PC-9 (cell line): ENCODE measurements at regions not wholly inside any gene's neighbourhood (a gene's known extent, or its start where the extent isn't known, plus 50 kb on each side); places are given as distances from the start of the nearest gene placed in this dataset.

ENCODE experiments used
- BruUV-seq: library from RNA; stranded (reverse); fragments of 400-500 nt; replicated peaks from 2 replicates; lab custom pipeline; 2021; lab: Mats Ljungman, UMichigan
- CTCF ChIA-PET: fragments of 300-600 bp; sonication (Branson Sonifier 250); formaldehyde crosslinking; loops from one replicate; lab custom pipeline; 2022; ENCODE audit warnings: antibody characterized with exemption; lab: Charles Lee
- POLR2A ChIA-PET: fragments of 300-600 bp; sonication (Branson Sonifier 250); formaldehyde crosslinking; loops from one replicate; lab custom pipeline; 2022; ENCODE audit warnings: antibody characterized with exemption; ENCODE audit not compliant: unreplicated experiment; lab: Charles Lee
- DNase-seq, 2 experiments: peaks; one replicate each; pipeline versions ENCODE4 v3.0.0 to v3.0.0-alpha.2; 2015 to 2022; ENCODE audit warnings: mixed read lengths in 1 of 2
- H2AFZ ChIP-seq: fragments of 200-600 bp; sonication (generic); 2 replicates; pipeline ENCODE4 v1.8.1; 2017; ENCODE audit warnings: antibody characterized with exemption
- H3F3A ChIP-seq: fragments of 200-600 bp; sonication (generic); 2 replicates; pipeline ENCODE4 v1.8.1; 2017; ENCODE audit warnings: antibody characterized with exemption, mild to moderate bottlenecking, low read depth; ENCODE audit not compliant: insufficient read depth
- H3K27ac ChIP-seq: fragments of 200-600 bp; sonication (generic); 2 replicates; pipeline ENCODE4 v1.6.1; 2016; ENCODE audit warnings: mixed run types
- H3K27me3 ChIP-seq: fragments of 200-600 bp; sonication (generic); 2 replicates; pipeline ENCODE4 v1.6.1; 2016; ENCODE audit warnings: low read depth, mixed run types; ENCODE audit not compliant: insufficient read depth
- H3K36me3 ChIP-seq: fragments of 200-600 bp; sonication (generic); 2 replicates; pipeline ENCODE4 v1.6.1; 2016; ENCODE audit warnings: low read depth, mixed run types
- H3K4me1 ChIP-seq: fragments of 200-600 bp; sonication (generic); replicated peaks from 2 replicates; pipeline ENCODE4 v1.6.1; 2016; ENCODE audit warnings: mixed run types; ENCODE audit not compliant: insufficient read depth
- H3K4me2 ChIP-seq: fragments of 200-600 bp; sonication (generic); 2 replicates; pipeline ENCODE4 v1.6.1; 2017; ENCODE audit warnings: mixed run types
- H3K4me3 ChIP-seq: fragments of 200-600 bp; sonication (generic); 2 replicates; pipeline ENCODE4 v1.6.1; 2016; ENCODE audit warnings: mixed run types
- H3K79me2 ChIP-seq: fragments of 200-600 bp; sonication (generic); 2 replicates; pipeline ENCODE4 v1.6.1; 2017; ENCODE audit warnings: low read depth, mixed run types
- H3K9me2 ChIP-seq: fragments of 200-600 bp; sonication (generic); 2 replicates; pipeline ENCODE4 v1.8.1; 2017; ENCODE audit warnings: mild to moderate bottlenecking; ENCODE audit not compliant: insufficient read depth
- H3K9me3 ChIP-seq: fragments of 200-600 bp; sonication (generic); 2 replicates; pipeline ENCODE4 v1.8.1; 2016; ENCODE audit warnings: low read depth; ENCODE audit not compliant: insufficient read depth
- H4K20me1 ChIP-seq: fragments of 200-600 bp; sonication (generic); 2 replicates; pipeline ENCODE4 v1.8.1; 2017; ENCODE audit not compliant: insufficient read depth
- EZH2 ChIP-seq: fragments of 200-600 bp; sonication (generic); IDR thresholded peaks from 2 replicates; pipeline ENCODE4 v1.8.0; 2017; ENCODE audit warnings: antibody characterized with exemption, low read depth
- intact Hi-C: fragments of 100-400 bp; cut with micrococcal nuclease; formaldehyde crosslinking; loops from one replicate; pipeline ENCODE4 v1.10.0; 2022; ENCODE audit not compliant: unreplicated experiment
- TF ChIP-seq, protein P1 (sequence below): fragments of 200-600 bp; sonication (generic); conservative IDR thresholded peaks from 2 replicates; pipeline ENCODE4 v1.6.1; 2017; ENCODE audit warnings: mixed run types, antibody characterized with exemption, mild to moderate bottlenecking, moderate library complexity

DNA sequence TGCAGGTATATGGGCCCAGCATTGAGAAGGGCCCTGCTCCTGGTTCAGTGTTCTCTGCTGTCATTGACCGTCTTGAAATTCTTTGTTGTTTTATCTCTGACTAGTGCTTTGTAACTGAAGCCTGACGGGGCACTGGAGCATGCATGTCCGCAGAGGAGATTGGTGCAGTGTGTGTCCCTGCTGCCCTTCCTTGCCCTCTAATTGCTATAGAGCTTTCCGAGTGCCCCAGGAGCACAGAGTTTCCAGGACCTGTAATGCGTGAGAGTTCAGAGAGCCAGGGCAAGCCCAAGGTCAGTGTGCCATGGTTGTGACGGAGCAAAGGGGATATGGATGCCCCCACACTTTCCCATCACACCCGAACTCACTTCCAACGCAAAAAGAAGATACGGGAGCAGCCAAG is 174.3 kb upstream of the UBE3A start:
- TF ChIP-seq, protein P1, sequence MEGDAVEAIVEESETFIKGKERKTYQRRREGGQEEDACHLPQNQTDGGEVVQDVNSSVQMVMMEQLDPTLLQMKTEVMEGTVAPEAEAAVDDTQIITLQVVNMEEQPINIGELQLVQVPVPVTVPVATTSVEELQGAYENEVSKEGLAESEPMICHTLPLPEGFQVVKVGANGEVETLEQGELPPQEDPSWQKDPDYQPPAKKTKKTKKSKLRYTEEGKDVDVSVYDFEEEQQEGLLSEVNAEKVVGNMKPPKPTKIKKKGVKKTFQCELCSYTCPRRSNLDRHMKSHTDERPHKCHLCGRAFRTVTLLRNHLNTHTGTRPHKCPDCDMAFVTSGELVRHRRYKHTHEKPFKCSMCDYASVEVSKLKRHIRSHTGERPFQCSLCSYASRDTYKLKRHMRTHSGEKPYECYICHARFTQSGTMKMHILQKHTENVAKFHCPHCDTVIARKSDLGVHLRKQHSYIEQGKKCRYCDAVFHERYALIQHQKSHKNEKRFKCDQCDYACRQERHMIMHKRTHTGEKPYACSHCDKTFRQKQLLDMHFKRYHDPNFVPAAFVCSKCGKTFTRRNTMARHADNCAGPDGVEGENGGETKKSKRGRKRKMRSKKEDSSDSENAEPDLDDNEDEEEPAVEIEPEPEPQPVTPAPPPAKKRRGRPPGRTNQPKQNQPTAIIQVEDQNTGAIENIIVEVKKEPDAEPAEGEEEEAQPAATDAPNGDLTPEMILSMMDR: no peak
- TF ChIP-seq EZH2: no peak
- intact Hi-C loops: no loop called here

DNA sequence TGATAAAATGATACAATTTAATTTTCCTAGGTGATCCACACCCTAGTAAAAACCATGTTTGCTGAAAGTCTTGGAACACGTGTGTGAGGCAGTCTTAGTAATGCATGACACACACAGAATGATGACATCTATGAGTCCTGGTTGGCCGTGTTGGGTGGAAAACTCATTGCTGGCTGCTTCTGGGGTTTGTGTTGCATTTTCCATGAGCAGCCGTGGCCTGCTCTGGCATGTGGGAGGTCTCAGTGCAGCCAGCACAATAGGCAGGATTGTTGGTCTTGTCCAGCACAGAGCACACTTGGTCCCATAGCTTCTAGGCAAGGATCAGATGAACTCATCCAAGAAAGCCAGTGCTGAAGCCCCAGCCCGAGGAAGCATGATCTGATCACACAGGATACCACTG is 172.8 kb upstream of the UBE3A start:
- DNase-seq: no peak
- Histone ChIP-seq H3K9me2 (no peaks in the 10 kb centered on the region), H3F3A (no peaks in the 10 kb centered on the region), H4K20me1 (no peaks in the 10 kb centered on the region), H3K4me2 (no peak overlapping the region), H3K4me3 (no peak overlapping the region), H2AFZ (no peak overlapping the region), H3K79me2 (no peaks in the 10 kb centered on the region), H3K36me3 (no peaks in the 10 kb centered on the region), H3K4me1 (no peaks in the 10 kb centered on the region), H3K27me3 (no peaks in the 10 kb centered on the region; the same call in 1 of the 2 replicates), H3K9me3 (no peaks in the 10 kb centered on the region), H3K27ac (no peak overlapping the region)
- POLR2A ChIA-PET: no interaction called here
- BruUV-seq: no TSS peak
- CTCF ChIA-PET: no interaction called here
- TF ChIP-seq, protein P1: no peak
- no peak for TF ChIP-seq EZH2
- intact Hi-C loops: no loop called here

More for the DNA sequence above, 174.3 kb upstream of the UBE3A start:
- no peaks in the 10 kb centered on the region for H3K36me3 ChIP-seq
- H3K9me3 ChIP-seq: no peaks in the 10 kb centered on the region
- BruUV-seq: no TSS peak
- no peak overlapping the region for H2AFZ ChIP-seq
- H4K20me1 ChIP-seq: no peaks in the 10 kb centered on the region
- POLR2A ChIA-PET: no interaction called here
- H3F3A ChIP-seq: no peaks in the 10 kb centered on the region
- CTCF ChIA-PET: no interaction called here
- H3K4me1 ChIP-seq: no peaks in the 10 kb centered on the region
- H3K27me3 ChIP-seq: no peaks in the 10 kb centered on the region; the same call in 1 of the 2 replicates
- no peak for DNase-seq
- H3K4me2 ChIP-seq: no peak overlapping the region
- no peak overlapping the region for H3K27ac ChIP-seq
- H3K4me3 ChIP-seq: no peak overlapping the region
- H3K79me2 ChIP-seq: no peaks in the 10 kb centered on the region
- no peaks in the 10 kb centered on the region for H3K9me2 ChIP-seq

DNA sequence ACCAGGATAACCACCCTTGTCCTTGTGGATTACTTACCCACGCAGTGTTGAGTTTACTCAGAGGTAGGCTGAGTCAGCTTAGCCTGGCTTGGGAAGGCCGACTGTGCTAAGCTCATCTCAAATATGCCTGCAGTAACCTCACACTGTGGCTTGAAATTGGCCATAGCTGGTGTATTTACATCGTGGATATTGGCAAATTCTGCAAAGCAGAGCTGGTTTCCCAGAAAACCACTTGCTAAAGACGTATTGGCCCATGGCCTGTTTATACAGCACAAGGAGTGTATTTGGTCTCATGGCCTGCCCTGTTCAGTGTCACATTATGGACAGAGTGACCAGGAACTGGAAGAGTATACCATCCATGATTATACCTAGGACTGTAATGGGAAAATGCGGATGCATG is 170.5 kb upstream of the UBE3A start:
- Histone ChIP-seq H3K4me3 (no peak overlapping the region), H3K4me1 (no peaks in the 10 kb centered on the region), H3K79me2 (no peaks in the 10 kb centered on the region), H4K20me1 (no peaks in the 10 kb centered on the region), H3K36me3 (no peaks in the 10 kb centered on the region), H3K4me2 (no peak overlapping the region), H3F3A (no peaks in the 10 kb centered on the region), H3K9me3 (no peaks in the 10 kb centered on the region), H3K27me3 (no peaks in the 10 kb centered on the region), H3K9me2 (no peaks in the 10 kb centered on the region), H2AFZ (no peak overlapping the region), H3K27ac (no peak overlapping the region)
- intact Hi-C loops: no loop called here
- BruUV-seq: no TSS peak
- no peak for DNase-seq
- CTCF ChIA-PET: no interaction called here
- POLR2A ChIA-PET: no interaction called here
- no peak for TF ChIP-seq EZH2
- TF ChIP-seq, protein P1: no peak
